HCT116 (cell line): ENCODE measurements at regions not wholly inside any gene's neighbourhood (a gene's known extent, or its start where the extent isn't known, plus 50 kb on each side); places are given as distances from the start of the nearest gene placed in this dataset.

Experiments
- ATAC-seq: fragments of 200-7000 bp; cut with Tn5 transposase; 2 replicates; pipeline ENCODE4 v1.9.1; 2020; ENCODE audit warnings: mild to moderate bottlenecking, moderate library complexity
- BruUV-seq: library from RNA; stranded (reverse); fragments of 400-500 nt; replicated peaks from 2 replicates; lab custom pipeline; 2021; lab: Mats Ljungman, UMichigan
- CTCF ChIA-PET: fragments of 300-600 bp; sonication (Branson Sonifier 250); formaldehyde crosslinking; loops from one replicate; lab custom pipeline; 2021; ENCODE audit warnings: antibody characterized with exemption; lab: Charles Lee
- POLR2A ChIA-PET: fragments of 300-600, 350-600 bp; sonication (Branson Sonifier 250); formaldehyde crosslinking; loops from one replicate; lab custom pipeline; 2021; ENCODE audit warnings: antibody characterized with exemption; lab: Charles Lee
- RAD21 ChIA-PET, 2 experiments: fragments of 300-600 bp; sonication (Branson Sonifier 250); formaldehyde crosslinking; loops; one replicate each; lab custom pipeline; 2023; ENCODE audit warnings: low total read pairs in 2 of 2; ENCODE audit not compliant: uncharacterized antibody in 2 of 2, unreplicated experiment in 2 of 2, low non-redundant PET in 1 of 2; lab: Charles Lee
- DNase-seq: peaks from one replicate; pipeline ENCODE4 v3.0.0-alpha.2; 2010; ENCODE audit warnings: low read depth, low spot score
- H2AFZ ChIP-seq: fragments of 200-600 bp; shearing (Covaris generic), sonication (generic); 2 replicates; pipeline ENCODE4 v1.6.1; 2017; ENCODE audit warnings: low read depth, mixed run types, mixed read lengths, antibody characterized with exemption, low read length; ENCODE audit not compliant: poor library complexity, severe bottlenecking
- H3K27ac ChIP-seq: 2 replicates; pipeline ENCODE4 v1.5.1; 2012; ENCODE audit warnings: low read depth, low read length
- H3K27me3 ChIP-seq: fragments of 200-600 bp; sonication (generic); 2 replicates; pipeline ENCODE4 v1.6.1; 2016; ENCODE audit warnings: mixed run types, low read length, mixed read lengths; ENCODE audit not compliant: insufficient read depth
- H3K36me3 ChIP-seq, 2 experiments: fragments of 200-500 bp in 1 of 2; fragments of 200-600 bp in 1 of 2; sonication (Bioruptor generic) in 1 of 2; sonication (generic) in 1 of 2; 2 replicates each; pipeline versions ENCODE4 v1.5.1 to v1.6.1; 2014 to 2016; ENCODE audit warnings: low read length in 2 of 2, inconsistent platforms in 1 of 2, mixed read lengths in 1 of 2, mixed run types in 1 of 2; ENCODE audit not compliant: insufficient read depth in 2 of 2, control insufficient read depth in 1 of 2
- H3K4me1 ChIP-seq, 2 experiments: fragments of 200-600 bp in 1 of 2; sonication (generic) in 1 of 2; 2 replicates each; pipeline versions ENCODE4 v1.5.1 to v1.6.1; 2012 to 2017; ENCODE audit warnings: low read length in 2 of 2, inconsistent platforms in 1 of 2, mild to moderate bottlenecking in 1 of 2, mixed read lengths in 1 of 2, mixed run types in 1 of 2, moderate library complexity in 1 of 2; ENCODE audit not compliant: insufficient read depth in 2 of 2, control insufficient read depth in 1 of 2
- H3K4me2 ChIP-seq: fragments of 200-600 bp; sonication (generic); 2 replicates; pipeline ENCODE4 v1.6.1; 2017; ENCODE audit warnings: mixed run types, low read length, mixed read lengths
- H3K4me3 ChIP-seq, 2 experiments: fragments of 200-600 bp in 1 of 2; sonication (generic) in 1 of 2; replicated peaks in 1 of 2; 2 replicates each; pipeline ENCODE4 v1.5.1; 2011 to 2016; ENCODE audit warnings: low read length in 2 of 2, control low read depth in 1 of 2, low read depth in 1 of 2, mild to moderate bottlenecking in 1 of 2, mixed read lengths in 1 of 2, mixed run types in 1 of 2
- H3K79me2 ChIP-seq: fragments of 200-600 bp; sonication (generic); 2 replicates; pipeline ENCODE4 v1.6.1; 2017; ENCODE audit warnings: mild to moderate bottlenecking, mixed run types, low read length, moderate library complexity, mixed read lengths; ENCODE audit not compliant: insufficient read depth
- H3K9ac ChIP-seq: fragments of 200-600 bp; sonication (generic); 2 replicates; pipeline ENCODE4 v1.6.1; 2016; ENCODE audit warnings: low read length, mixed read lengths
- H3K9me2 ChIP-seq: fragments of 200-600 bp; sonication (generic), shearing (Covaris generic); 2 replicates; pipeline ENCODE4 v1.6.1; 2017; ENCODE audit warnings: mixed run types, mild to moderate bottlenecking, moderate library complexity; ENCODE audit not compliant: insufficient read depth
- H3K9me3 ChIP-seq, 2 experiments: fragments of 200-500 bp in 1 of 2; fragments of 200-600 bp in 1 of 2; sonication (Bioruptor generic) in 1 of 2; sonication (generic) in 1 of 2; 2 replicates each; pipeline ENCODE4 v1.6.1; 2014 to 2017; ENCODE audit warnings: low read length in 2 of 2, mixed read lengths in 2 of 2, inconsistent platforms in 1 of 2, low read depth in 1 of 2, mild to moderate bottlenecking in 1 of 2, mixed run types in 1 of 2, moderate library complexity in 1 of 2; ENCODE audit not compliant: control insufficient read depth in 1 of 2, insufficient read depth in 1 of 2
- H4K20me1 ChIP-seq: fragments of 200-600 bp; sonication (generic), shearing (Covaris generic); 2 replicates; pipeline ENCODE4 v1.6.1; 2017; ENCODE audit warnings: mixed run types, mild to moderate bottlenecking, moderate library complexity; ENCODE audit not compliant: insufficient read depth
- ATF3 ChIP-seq: IDR thresholded peaks from 2 replicates; pipeline ENCODE4 v1.6.1; 2012
- CEBPB ChIP-seq: IDR thresholded peaks from 2 replicates; pipeline ENCODE4 v1.6.1; 2012; ENCODE audit warnings: low read depth
- ELF1 ChIP-seq: IDR thresholded peaks from 2 replicates; pipeline ENCODE4 v1.6.1; 2012; ENCODE audit warnings: low read depth, borderline replicate concordance
- EZH2 ChIP-seq: fragments of 200-600 bp; sonication (generic); IDR thresholded peaks from 2 replicates; pipeline ENCODE4 v1.6.1; 2017; ENCODE audit warnings: antibody characterized with exemption, mixed run types
- EZH2phosphoT487 ChIP-seq: fragments of 200-600 bp; IDR thresholded peaks from 2 replicates; pipeline ENCODE4 v1.6.1; 2018; ENCODE audit warnings: antibody characterized with exemption, borderline replicate concordance
- MAX ChIP-seq: IDR thresholded peaks from 2 replicates; pipeline ENCODE4 v1.6.1; 2012
- POLR2A ChIP-seq: IDR thresholded peaks from 2 replicates; pipeline ENCODE4 v1.7.0; 2011; ENCODE audit warnings: borderline replicate concordance; ENCODE audit not compliant: insufficient read depth, insufficient read length; ENCODE audit errors: extremely low read depth
- POLR2AphosphoS5 ChIP-seq: IDR thresholded peaks from 2 replicates; pipeline ENCODE4 v1.6.1; 2011; ENCODE audit warnings: mild to moderate bottlenecking, low read depth, low read length, moderate library complexity
- SIN3A ChIP-seq: IDR thresholded peaks from 2 replicates; pipeline ENCODE4 v1.6.1; 2012; ENCODE audit warnings: low read depth
- SRF ChIP-seq: IDR thresholded peaks from 2 replicates; pipeline ENCODE4 v1.6.1; 2012; ENCODE audit warnings: low read depth
- TCF7L2 ChIP-seq: IDR thresholded peaks from 2 replicates; pipeline ENCODE4 v1.7.0; 2011; ENCODE audit warnings: borderline replicate concordance, inconsistent platforms; ENCODE audit not compliant: insufficient read depth, insufficient read length; ENCODE audit errors: extremely low read depth
- YY1 ChIP-seq: IDR thresholded peaks from 2 replicates; pipeline ENCODE4 v1.6.1; 2011; ENCODE audit warnings: low read length, low read depth, moderate library complexity, mild to moderate bottlenecking; ENCODE audit not compliant: insufficient replicate concordance; ENCODE audit errors: extremely low read depth
- ZBTB33 ChIP-seq: IDR thresholded peaks from 2 replicates; pipeline ENCODE4 v1.6.1; 2011; ENCODE audit warnings: mild to moderate bottlenecking, low read length, moderate library complexity; ENCODE audit not compliant: insufficient replicate concordance; ENCODE audit errors: extremely low read depth
- ZNF274 ChIP-seq: fragments of 200-500 bp; sonication (Bioruptor generic); IDR thresholded peaks from 2 replicates; pipeline ENCODE4 v1.6.1; 2014; ENCODE audit warnings: mild to moderate bottlenecking, low read depth, low read length, inconsistent platforms
- intact Hi-C: fragments of 100-400 bp; cut with micrococcal nuclease; formaldehyde crosslinking; loops from 2 replicates; pipeline ENCODE4 v1.10.0; 2022

GRCh38 chr16:79814124-79814523 lies 213.6 kb upstream of the MAF start:
- H3K4me1 ChIP-seq = no peaks in the 10 kb centered on the region
- ChIA-PET CTCF (no interaction called here), RAD21 (no interaction called here), POLR2A (no interaction called here)
- no peak for ATAC-seq
- DNase-seq = no peak
- H3K9me3 ChIP-seq = peaks cover 49 to 58% of the 10 kb centered on the region in 2 experiments; a peak in 2 of 4 replicates
- no peak overlapping the region for H2AFZ ChIP-seq
- TF ChIP-seq MAX = no peak
- no peak for TF ChIP-seq EZH2
- no peak for TF ChIP-seq ZBTB33
- TF ChIP-seq SRF = no peak
- no peak for TF ChIP-seq EZH2phosphoT487
- no peak for TF ChIP-seq SIN3A
- no peak for TF ChIP-seq ATF3
- TF ChIP-seq ZNF274 = no peak
- TF ChIP-seq TCF7L2 = no peak
- TF ChIP-seq ELF1 = no peak
- TF ChIP-seq POLR2AphosphoS5 = no peak
- TF ChIP-seq POLR2A = no peak
- TF ChIP-seq CEBPB = no peak
- TF ChIP-seq YY1 = no peak
- H3K9ac ChIP-seq = no peak overlapping the region
- no peaks in the 10 kb centered on the region for H3K9me2 ChIP-seq
- intact Hi-C loops = no loop called here
- H3K27me3 ChIP-seq = no peaks in the 10 kb centered on the region
- no peak overlapping the region for H3K27ac ChIP-seq
- H3K4me3 ChIP-seq = no peak overlapping the region
- H3K36me3 ChIP-seq = no peaks in the 10 kb centered on the region
- H3K4me2 ChIP-seq = no peak overlapping the region
- no peaks in the 10 kb centered on the region for H3K79me2 ChIP-seq
- no TSS peak for BruUV-seq
- no peaks in the 10 kb centered on the region for H4K20me1 ChIP-seq
